ENCODE measurements at regions not wholly inside any gene's neighbourhood (a gene's known extent, or its start where the extent isn't known, plus 50 kb on each side); places are given as distances from the start of the nearest gene placed in this dataset.
"Not testable (repeated sequence)": the region's sequence is repeated elsewhere in the genome, so short reads cannot be mapped to it uniquely, and the experiment has no call there.

GRCh38 chr2:133988316-133988891 is 265.5 kb upstream of the MGAT5 start:
- DNase-seq, result no peak

GRCh38 chr2:133991606-133992168 is 262.2 kb upstream of the MGAT5 start:
- no peak for DNase-seq

- DNase-seq, result no peak
Observed at GRCh38 chr2:133992454-133992853, 261.4 kb upstream of the MGAT5 start.

- DNase-seq, result no peak
Observed at GRCh38 chr2:133993160-133993559, 260.7 kb upstream of the MGAT5 start.

- DNase-seq, result not testable (repeated sequence)
Observed at GRCh38 chr2:133998726-133999125, 255.1 kb upstream of the MGAT5 start.

- no peak for DNase-seq
Observed at GRCh38 chr2:134002391-134002790, 251.5 kb upstream of the MGAT5 start.

GRCh38 chr2:134002921-134003320 is 251.0 kb upstream of the MGAT5 start:
- no peak for DNase-seq

GRCh38 chr2:134004467-134004866 is 249.4 kb upstream of the MGAT5 start:
- DNase-seq, result no peak

GRCh38 chr2:134008837-134009236 is 245.0 kb upstream of the MGAT5 start:
- no peak for DNase-seq

GRCh38 chr2:134009440-134009839 is 244.4 kb upstream of the MGAT5 start:
- DNase-seq, result no peak

- not testable (repeated sequence) for DNase-seq
Observed at GRCh38 chr2:134009906-134010305, 244.0 kb upstream of the MGAT5 start.

GRCh38 chr2:134011936-134012586 is 241.8 kb upstream of the MGAT5 start:
- DNase-seq, result no peak

GRCh38 chr2:134014196-134014960 is 239.5 kb upstream of the MGAT5 start:
- no peak for DNase-seq

GRCh38 chr2:134019871-134020270 is 234.0 kb upstream of the MGAT5 start:
- DNase-seq, result no peak

- peak; percentile 1 for DNase-seq
Observed at GRCh38 chr2:134020608-134021007, 233.3 kb upstream of the MGAT5 start.

- DNase-seq, result peak; percentile 36
Observed at GRCh38 chr2:134021830-134022524, 231.9 kb upstream of the MGAT5 start.

- no peak for DNase-seq
Observed at GRCh38 chr2:134023854-134024253, 230.0 kb upstream of the MGAT5 start.

GRCh38 chr2:134027980-134028379 is 225.9 kb upstream of the MGAT5 start:
- no peak for DNase-seq

- no peak for DNase-seq
Observed at GRCh38 chr2:134029418-134029817, 224.5 kb upstream of the MGAT5 start.

GRCh38 chr2:134031539-134031938 is 222.3 kb upstream of the MGAT5 start:
- DNase-seq, result no peak

- no peak for DNase-seq
Observed at GRCh38 chr2:134035605-134036370, 218.1 kb upstream of the MGAT5 start.

GRCh38 chr2:134039912-134040581 is 213.8 kb upstream of the MGAT5 start:
- no peak for DNase-seq

Data from activated CD4-positive, alpha-beta T cell treated with anti-CD3 and anti-CD28 coated beads, Interleukin-10, Interleukin-2, amounts not matched to agents 100 ng/mL and 50 ng/mL, durations not matched to agents 16 hours and 8 hours (primary cell).